ENCODE measurements at regions not wholly inside any gene's neighbourhood (a gene's known extent, or its start where the extent isn't known, plus 50 kb on each side); places are given as distances from the start of the nearest gene placed in this dataset.

DNA sequence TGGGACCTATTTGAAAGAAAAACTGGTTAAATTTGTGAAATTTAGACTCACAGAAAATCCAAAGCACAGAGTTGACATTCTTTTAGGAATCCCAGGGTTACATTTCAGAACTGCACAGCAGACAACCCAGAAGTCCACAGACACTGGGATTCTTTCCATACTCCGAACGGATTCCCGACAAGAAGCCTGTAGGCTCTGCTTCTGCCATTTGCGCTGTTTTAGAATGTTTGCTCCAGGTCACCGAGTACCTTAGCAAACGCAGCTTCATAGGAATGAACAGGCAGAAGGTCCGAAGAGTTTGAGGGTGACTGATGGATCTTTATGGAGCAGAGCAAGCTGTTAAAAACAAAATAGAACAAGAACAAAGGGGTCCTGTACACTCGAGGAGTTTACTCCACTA, 84.5 kb upstream of the NFIB start:
- Histone ChIP-seq H3K4me3 (no peak overlapping the region), H3K4me1 (no peaks in the 10 kb centered on the region), H3K36me3 (no peaks in the 10 kb centered on the region), H3K27ac (no peak overlapping the region), H3K27me3 (no peaks in the 10 kb centered on the region), H3K9me3 (no peaks in the 10 kb centered on the region)
- intact Hi-C loops (cut with DNase I), result no loop called here
- no peak for TF ChIP-seq CTCF (IDR thresholded peaks at IDR 0.05)
- no peak for DNase-seq (ENCODE audit: low spot score in 2 of 2)

GRCh38 chr9:14396171-14396570, 82.2 kb upstream of the NFIB start:
- intact Hi-C loops (cut with DNase I), result no loop called here
- no peak for DNase-seq (ENCODE audit: low spot score in 2 of 2)
- Histone ChIP-seq H3K36me3 (no peaks in the 10 kb centered on the region), H3K27me3 (no peaks in the 10 kb centered on the region), H3K4me1 (no peaks in the 10 kb centered on the region), H3K27ac (no peak overlapping the region), H3K4me3 (no peak overlapping the region), H3K9me3 (no peaks in the 10 kb centered on the region)
- no peak for TF ChIP-seq CTCF (IDR thresholded peaks at IDR 0.05)

DNA sequence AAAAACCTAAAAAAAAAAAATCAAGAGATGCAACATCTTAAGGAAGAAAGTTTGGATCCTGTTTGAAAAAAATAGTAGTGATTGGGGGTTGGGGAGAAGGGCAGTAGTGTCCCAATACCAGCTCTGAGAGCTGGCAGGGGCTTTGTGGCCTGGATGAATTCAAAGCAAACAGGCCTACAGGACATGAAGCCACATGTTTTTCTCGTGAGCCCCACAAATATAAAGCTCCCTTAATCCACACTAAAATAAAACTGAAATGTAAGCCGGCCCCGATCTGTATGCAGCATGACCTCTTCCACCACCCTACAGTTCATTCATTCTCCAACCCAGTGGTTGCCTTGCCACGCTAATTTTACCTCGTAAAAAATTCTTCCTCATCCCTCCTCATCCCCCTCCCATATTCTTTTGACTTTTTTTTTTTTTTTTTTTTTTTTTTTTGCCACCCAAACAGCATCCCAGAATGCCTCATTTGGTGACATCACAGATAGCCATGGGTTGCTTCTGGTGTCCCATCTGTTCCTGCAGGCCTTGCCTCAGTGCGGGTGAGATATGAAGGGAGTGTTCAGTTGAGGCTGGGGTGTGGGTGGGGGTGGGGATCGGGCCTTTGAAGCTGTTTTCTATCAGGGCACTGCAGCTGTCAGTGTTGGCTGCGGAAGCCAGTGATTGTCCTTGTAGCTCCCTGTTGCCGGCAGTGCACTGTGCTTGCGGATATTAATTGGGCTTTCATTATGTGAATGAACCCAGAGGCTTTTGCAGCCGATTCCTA, 81.6 kb upstream of the NFIB start:
- Histone ChIP-seq H3K36me3 (no peaks in the 10 kb centered on the region), H3K4me3 (no peak overlapping the region), H3K27me3 (no peaks in the 10 kb centered on the region), H3K27ac (no peak overlapping the region), H3K4me1 (no peaks in the 10 kb centered on the region), H3K9me3 (no peaks in the 10 kb centered on the region)
- intact Hi-C loops (cut with DNase I), result no loop called here
- no peak for DNase-seq (ENCODE audit: low spot score in 2 of 2)
- TF ChIP-seq CTCF (IDR thresholded peaks at IDR 0.05), result no peak

- intact Hi-C loops (cut with DNase I), result no loop called here
- H3K9me3 ChIP-seq, result no peaks in the 10 kb centered on the region
- no peak for TF ChIP-seq CTCF (IDR thresholded peaks at IDR 0.05)
- no peak overlapping the region for H3K4me3 ChIP-seq
- no peak overlapping the region for H3K27ac ChIP-seq
- no peak for DNase-seq (ENCODE audit: low spot score in 2 of 2)
- no peaks in the 10 kb centered on the region for H3K4me1 ChIP-seq
- H3K27me3 ChIP-seq, result no peaks in the 10 kb centered on the region
- no peaks in the 10 kb centered on the region for H3K36me3 ChIP-seq
Observed at GRCh38 chr9:14393418-14393817, 79.5 kb upstream of the NFIB start.

DNA sequence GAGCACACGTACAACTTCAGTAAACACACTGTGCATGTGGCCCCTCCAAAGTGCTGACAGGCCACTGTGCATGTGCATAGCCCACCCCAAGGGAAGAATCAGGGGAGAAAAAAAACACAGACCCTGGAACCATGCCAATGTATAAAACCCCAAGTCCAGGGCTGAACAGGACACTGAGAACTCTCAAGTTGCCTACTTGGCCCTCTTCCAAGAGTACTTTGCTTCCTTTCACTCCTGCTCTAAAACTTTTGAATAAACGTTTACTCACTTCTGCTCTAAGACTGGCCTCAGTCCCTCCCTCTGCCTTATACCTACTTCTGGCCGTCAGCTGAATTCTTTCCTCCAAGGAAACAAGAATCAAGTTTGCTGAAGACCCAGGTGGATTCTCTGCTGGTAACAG, 77.7 kb upstream of the NFIB start:
- TF ChIP-seq CTCF (IDR thresholded peaks at IDR 0.05), result no peak
- no peaks in the 10 kb centered on the region for H3K9me3 ChIP-seq
- H3K27me3 ChIP-seq, result no peaks in the 10 kb centered on the region
- DNase-seq (ENCODE audit: low spot score in 2 of 2), result no peak
- H3K4me3 ChIP-seq, result no peak overlapping the region
- no peak overlapping the region for H3K27ac ChIP-seq
- no peaks in the 10 kb centered on the region for H3K4me1 ChIP-seq
- intact Hi-C loops (cut with DNase I), result no loop called here
- H3K36me3 ChIP-seq, result no peaks in the 10 kb centered on the region

DNA sequence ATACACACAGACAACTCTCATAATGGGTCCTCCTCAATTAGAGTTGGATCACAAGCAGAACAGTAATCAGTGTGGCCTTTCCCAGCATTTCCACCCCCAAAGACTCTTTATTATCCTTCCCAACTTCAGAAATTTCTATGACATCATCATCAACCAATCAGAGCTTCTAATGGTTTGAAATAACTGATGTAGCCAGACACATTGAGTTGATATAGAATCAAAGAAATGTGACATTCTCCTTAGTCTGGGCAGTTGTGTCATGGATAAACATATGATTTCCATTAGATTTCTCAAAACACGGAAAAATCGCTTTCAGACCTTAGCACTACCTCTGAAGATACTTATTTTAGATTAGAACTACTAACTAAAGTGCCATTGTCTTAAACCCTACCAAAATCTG, 75.7 kb upstream of the NFIB start:
- intact Hi-C loops (cut with DNase I), result no loop called here
- Histone ChIP-seq H3K27ac (no peak overlapping the region), H3K9me3 (no peaks in the 10 kb centered on the region), H3K36me3 (no peaks in the 10 kb centered on the region), H3K4me3 (no peak overlapping the region), H3K27me3 (no peaks in the 10 kb centered on the region), H3K4me1 (no peaks in the 10 kb centered on the region)
- TF ChIP-seq CTCF (IDR thresholded peaks at IDR 0.05), result no peak
- no peak for DNase-seq (ENCODE audit: low spot score in 2 of 2)
